GM12878 (cell line): ENCODE measurements at regions not wholly inside any gene's neighbourhood (a gene's known extent, or its start where the extent isn't known, plus 50 kb on each side); places are given as distances from the start of the nearest gene placed in this dataset.

ENCODE experiments used
- ASH2L ChIP-seq: fragments of 300-600, 200-600 bp; sonication (generic); IDR thresholded peaks from 2 replicates; pipeline ENCODE4 v1.6.1; 2017; ENCODE audit warnings: low read depth, mild to moderate bottlenecking, borderline replicate concordance
- ATF7 ChIP-seq: fragments of 450-650 bp; IDR thresholded peaks from 2 replicates; pipeline ENCODE4 v1.6.1; 2016; ENCODE audit warnings: low read depth, mild to moderate bottlenecking
- BHLHE40 ChIP-seq, 2 experiments: fragments of 450-650 bp in 1 of 2; IDR thresholded peaks; 2 replicates each; pipeline ENCODE4 v1.6.1; 2011 to 2017; ENCODE audit warnings: low read depth in 2 of 2, borderline replicate concordance in 1 of 2, improper control_type of control experiment in 1 of 2, low read length in 1 of 2, mild to moderate bottlenecking in 1 of 2
- CTCF ChIP-seq, 3 experiments: IDR thresholded peaks in 2 of 3; conservative IDR thresholded peaks in 1 of 3; 2 replicates each; pipeline ENCODE4 v1.5.1; 2011; ENCODE audit warnings: low read depth in 3 of 3, low read length in 3 of 3, mild to moderate bottlenecking in 3 of 3, control low read depth in 2 of 3, moderate library complexity in 2 of 3, inconsistent platforms in 1 of 3, mixed read lengths in 1 of 3; ENCODE audit not compliant: control insufficient read depth in 2 of 3, insufficient read depth in 1 of 3; ENCODE audit errors: extremely low read depth in 1 of 3
- CUX1 ChIP-seq: IDR thresholded peaks from 2 replicates; pipeline ENCODE4 v1.6.1; 2012; ENCODE audit warnings: improper control_type of control experiment, low read depth, low read length; ENCODE audit not compliant: insufficient replicate concordance
- MYC ChIP-seq: IDR thresholded peaks from 2 replicates; pipeline ENCODE4 v1.6.1; 2011; ENCODE audit warnings: mild to moderate bottlenecking, low read length, moderate library complexity, inconsistent platforms; ENCODE audit not compliant: insufficient read depth, insufficient replicate concordance, insufficient read length, severe bottlenecking
- NFYA ChIP-seq: IDR thresholded peaks from 2 replicates; pipeline ENCODE4 v1.6.1; 2011; ENCODE audit warnings: low read depth, mild to moderate bottlenecking, low read length, improper control_type of control experiment, borderline replicate concordance
- POLR2A ChIP-seq: IDR thresholded peaks from 2 replicates; pipeline ENCODE4 v1.6.1; 2011; ENCODE audit warnings: low read depth, mild to moderate bottlenecking, low read length
- USF1 ChIP-seq: IDR thresholded peaks from 2 replicates; pipeline ENCODE4 v1.6.1; 2011; ENCODE audit warnings: borderline replicate concordance, low read depth, mild to moderate bottlenecking, moderate library complexity, mixed read lengths, low read length; ENCODE audit not compliant: insufficient read depth; ENCODE audit errors: extremely low read length

- TF ChIP-seq NFYA = no peak
- TF ChIP-seq ATF7 = no peak
- TF ChIP-seq MYC = no peak
- TF ChIP-seq CTCF (IDR thresholded peaks at IDR 0.05 in 2 of 3, conservative IDR thresholded peaks at IDR 0.05 in 1 of 3; ENCODE audit: control insufficient read depth in 2 of 3, extremely low read depth in 1 of 3, insufficient read depth in 1 of 3, low read depth in 3 of 3, low read length in 3 of 3) = no peak
- no peak for TF ChIP-seq ASH2L
- TF ChIP-seq USF1 = no peak
- TF ChIP-seq CUX1 = no peak
- no peak for TF ChIP-seq POLR2A
- TF ChIP-seq BHLHE40 (IDR thresholded peaks at IDR 0.05; ENCODE audit: borderline replicate concordance in 1 of 2, low read depth in 2 of 2, low read length in 1 of 2) = no peak
These were observed 193.9 kb downstream of the LARP7 start for GRCh38 chr4:112830753-112831386.
